ENCODE measurements at regions not wholly inside any gene's neighbourhood (a gene's known extent, or its start where the extent isn't known, plus 50 kb on each side); places are given as distances from the start of the nearest gene placed in this dataset.
"Not testable (repeated sequence)": the region's sequence is repeated elsewhere in the genome, so short reads cannot be mapped to it uniquely, and the experiment has no call there.

GRCh38 chr1:245058436-245058835, 96.3 kb upstream of the KIF26B start:
- H3K9me3 ChIP-seq (ENCODE audit: control insufficient read depth, low read length, poor library complexity, severe bottlenecking): no peaks in the 10 kb centered on the region
- H3K27me3 Mint-ChIP-seq: peaks cover 7% of the 10 kb centered on the region
- H3K4me1 Mint-ChIP-seq: peaks cover 6% of the 10 kb centered on the region
- H3K36me3 Mint-ChIP-seq (ENCODE audit: low read depth): peaks cover 8% of the 10 kb centered on the region
- no peak overlapping the region for H3K4me3 Mint-ChIP-seq
- H3K27ac Mint-ChIP-seq: no peak overlapping the region
- DNase-seq (no peak), ATAC-seq (no peak)

- H3K4me1 Mint-ChIP-seq: peaks cover 10% of the 10 kb centered on the region
Observed at GRCh38 chr1:245056913-245057312, 97.9 kb upstream of the KIF26B start.

GRCh38 chr1:245056296-245056695, 98.5 kb upstream of the KIF26B start:
- Mint-ChIP-seq H3K4me1 (peaks cover 16% of the 10 kb centered on the region), H3K36me3 (ENCODE audit: low read depth) (peaks cover 14% of the 10 kb centered on the region), H3K27me3 (peaks cover 26% of the 10 kb centered on the region)
- not testable (repeated sequence) for H3K4me3 Mint-ChIP-seq; ATAC-seq; H3K9me3 ChIP-seq (ENCODE audit: control insufficient read depth, low read length, poor library complexity, severe bottlenecking); DNase-seq; H3K27ac Mint-ChIP-seq

More at GRCh38 chr1:245056913-245057312, 97.9 kb upstream of the KIF26B start:
- DNase-seq (no peak), ATAC-seq (no peak)
- Mint-ChIP-seq H3K27me3 (peaks cover 20% of the 10 kb centered on the region), H3K36me3 (ENCODE audit: low read depth) (peaks cover 12% of the 10 kb centered on the region), H3K4me3 (no peak overlapping the region), H3K27ac (no peak overlapping the region)
- no peaks in the 10 kb centered on the region for H3K9me3 ChIP-seq (ENCODE audit: control insufficient read depth, low read length, poor library complexity, severe bottlenecking)

GRCh38 chr1:245055752-245056151, 99.0 kb upstream of the KIF26B start:
- no peak overlapping the region for H3K4me3 Mint-ChIP-seq
- peaks cover 14% of the 10 kb centered on the region for H3K36me3 Mint-ChIP-seq (ENCODE audit: low read depth)
- ATAC-seq (no peak), DNase-seq (no peak)
- H3K4me1 Mint-ChIP-seq: peaks cover 19% of the 10 kb centered on the region
- no peak overlapping the region for H3K27ac Mint-ChIP-seq
- H3K27me3 Mint-ChIP-seq: peaks cover 31% of the 10 kb centered on the region
- no peaks in the 10 kb centered on the region for H3K9me3 ChIP-seq (ENCODE audit: control insufficient read depth, low read length, poor library complexity, severe bottlenecking)

- peak overlapping the region; percentile 87 for H3K27ac Mint-ChIP-seq
- peaks cover 19% of the 10 kb centered on the region for H3K4me1 Mint-ChIP-seq
- ATAC-seq (no peak), DNase-seq (no peak)
- peaks cover 14% of the 10 kb centered on the region for H3K36me3 Mint-ChIP-seq (ENCODE audit: low read depth)
- H3K9me3 ChIP-seq (ENCODE audit: control insufficient read depth, low read length, poor library complexity, severe bottlenecking): no peaks in the 10 kb centered on the region
- peaks cover 38% of the 10 kb centered on the region for H3K27me3 Mint-ChIP-seq
- no peak overlapping the region for H3K4me3 Mint-ChIP-seq
Observed at GRCh38 chr1:245054507-245055270, 100.1 kb upstream of the KIF26B start.

GRCh38 chr1:245054105-245054504, 100.7 kb upstream of the KIF26B start:
- H3K27ac Mint-ChIP-seq: peak overlapping the region; percentile 87

GRCh38 chr1:245052258-245052657, 102.5 kb upstream of the KIF26B start:
- H3K27ac Mint-ChIP-seq: no peak overlapping the region
- H3K9me3 ChIP-seq (ENCODE audit: control insufficient read depth, low read length, poor library complexity, severe bottlenecking): no peaks in the 10 kb centered on the region
- ATAC-seq (no peak), DNase-seq (no peak)
- peaks cover 38% of the 10 kb centered on the region for H3K27me3 Mint-ChIP-seq
- peaks cover 19% of the 10 kb centered on the region for H3K4me1 Mint-ChIP-seq
- peaks cover 14% of the 10 kb centered on the region for H3K36me3 Mint-ChIP-seq (ENCODE audit: low read depth)
- no peak overlapping the region for H3K4me3 Mint-ChIP-seq

More at GRCh38 chr1:245054105-245054504, 100.7 kb upstream of the KIF26B start:
- no peak for ATAC-seq
- H3K4me3 Mint-ChIP-seq: no peak overlapping the region
- no peak for DNase-seq
- H3K27me3 Mint-ChIP-seq: peaks cover 38% of the 10 kb centered on the region
- peaks cover 19% of the 10 kb centered on the region for H3K4me1 Mint-ChIP-seq
- peaks cover 14% of the 10 kb centered on the region for H3K36me3 Mint-ChIP-seq (ENCODE audit: low read depth)
- H3K9me3 ChIP-seq (ENCODE audit: control insufficient read depth, low read length, poor library complexity, severe bottlenecking): no peaks in the 10 kb centered on the region

- Mint-ChIP-seq H3K36me3 (ENCODE audit: low read depth) (peaks cover 14% of the 10 kb centered on the region), H3K27me3 (peaks cover 38% of the 10 kb centered on the region), H3K27ac (peak overlapping the region; percentile 77), H3K4me1 (peaks cover 19% of the 10 kb centered on the region), H3K4me3 (peak overlapping the region; percentile 81)
- ATAC-seq: peak; percentile 39
- no peak for DNase-seq
- H3K9me3 ChIP-seq (ENCODE audit: control insufficient read depth, low read length, poor library complexity, severe bottlenecking): no peaks in the 10 kb centered on the region
Observed at GRCh38 chr1:245051349-245052221, 103.2 kb upstream of the KIF26B start.

- Mint-ChIP-seq H3K27ac (peak overlapping the region; percentile 51), H3K4me1 (peaks cover 10% of the 10 kb centered on the region), H3K36me3 (ENCODE audit: low read depth) (peaks cover 2% of the 10 kb centered on the region), H3K27me3 (peaks cover 17% of the 10 kb centered on the region), H3K4me3 (no peak overlapping the region)
- DNase-seq (no peak), ATAC-seq (no peak)
- H3K9me3 ChIP-seq (ENCODE audit: control insufficient read depth, low read length, poor library complexity, severe bottlenecking): no peaks in the 10 kb centered on the region
Observed at GRCh38 chr1:245046769-245047168, 108.0 kb upstream of the KIF26B start.

- peaks cover 6% of the 10 kb centered on the region for H3K4me1 Mint-ChIP-seq
- peaks cover 13% of the 10 kb centered on the region for H3K27me3 Mint-ChIP-seq
- H3K27ac Mint-ChIP-seq: peak overlapping the region; percentile 51
- no peak overlapping the region for H3K4me3 Mint-ChIP-seq
- DNase-seq (no peak), ATAC-seq (no peak)
- no peaks in the 10 kb centered on the region for H3K36me3 Mint-ChIP-seq (ENCODE audit: low read depth)
- no peaks in the 10 kb centered on the region for H3K9me3 ChIP-seq (ENCODE audit: control insufficient read depth, low read length, poor library complexity, severe bottlenecking)
Observed at GRCh38 chr1:245046315-245046714, 108.5 kb upstream of the KIF26B start.

GRCh38 chr1:245045087-245045881, 109.5 kb upstream of the KIF26B start:
- Mint-ChIP-seq H3K27me3 (peaks cover 2% of the 10 kb centered on the region), H3K4me3 (no peak overlapping the region), H3K4me1 (peaks cover 3% of the 10 kb centered on the region), H3K36me3 (ENCODE audit: low read depth) (no peaks in the 10 kb centered on the region), H3K27ac (no peak overlapping the region)
- ATAC-seq: no peak
- H3K9me3 ChIP-seq (ENCODE audit: control insufficient read depth, low read length, poor library complexity, severe bottlenecking): no peaks in the 10 kb centered on the region
- DNase-seq: no peak

- no peak overlapping the region for H3K4me3 Mint-ChIP-seq
- no peaks in the 10 kb centered on the region for H3K36me3 Mint-ChIP-seq (ENCODE audit: low read depth)
- H3K4me1 Mint-ChIP-seq: peaks cover 3% of the 10 kb centered on the region
- H3K9me3 ChIP-seq (ENCODE audit: control insufficient read depth, low read length, poor library complexity, severe bottlenecking): no peaks in the 10 kb centered on the region
- DNase-seq: no peak
- no peak for ATAC-seq
- H3K27ac Mint-ChIP-seq: no peak overlapping the region
- H3K27me3 Mint-ChIP-seq: no peaks in the 10 kb centered on the region
Observed at GRCh38 chr1:245043611-245043940, 111.2 kb upstream of the KIF26B start.
